Testis (tissue), 2 donors: ENCODE measurements at regions not wholly inside any gene's neighbourhood (a gene's known extent, or its start where the extent isn't known, plus 50 kb on each side); places are given as distances from the start of the nearest gene placed in this dataset.
"Not testable (repeated sequence)": the region's sequence is repeated elsewhere in the genome, so short reads cannot be mapped to it uniquely, and the experiment has no call there.

Experiments used
- DNase-seq: peaks from one replicate; pipeline ENCODE4 v3.0.0-alpha.2; 2019
- H3K27ac ChIP-seq, 2 donors: fragments of 200-600 bp; sonication (generic); one replicate each; pipeline ENCODE4 v1.5.1; 2019
- H3K27me3 ChIP-seq: fragments of 200-600 bp; sonication (generic); one replicate; pipeline ENCODE4 v1.5.1; 2019
- H3K36me3 ChIP-seq: fragments of 200-600 bp; sonication (generic); one replicate; pipeline ENCODE4 v1.5.1; 2017; ENCODE audit warnings: low read depth; ENCODE audit errors: missing control alignments
- H3K4me1 ChIP-seq: fragments of 200-600 bp; sonication (generic); one replicate; pipeline ENCODE4 v1.5.1; 2019
- H3K4me3 ChIP-seq, 2 donors: fragments of 200-600 bp; sonication (generic); one replicate each; pipeline ENCODE4 v1.5.1; 2017 to 2019
- H3K9me3 ChIP-seq: fragments of 200-600 bp; sonication (generic); one replicate; pipeline ENCODE4 v1.5.1; 2017
- CTCF ChIP-seq, 3 experiments: fragments of 450-650 bp in 2 of 3; fragments of 200-600 bp in 1 of 3; sonication (generic) in 1 of 3; IDR thresholded peaks; one replicate each; pipeline ENCODE4 v1.5.1; 2016 to 2019; ENCODE audit warnings: antibody characterized with exemption in 3 of 3, mild to moderate bottlenecking in 2 of 3, moderate library complexity in 1 of 3
- POLR2A ChIP-seq: fragments of 450-650 bp; IDR thresholded peaks from one replicate; pipeline ENCODE4 v1.6.1; 2017; ENCODE audit warnings: antibody characterized with exemption, mild to moderate bottlenecking, moderate library complexity
- WGBS, 2 donors: methylation state at CpG; one replicate each; pipeline ENCODE4 v1.1.5; 2018; 5-methylcytosine and 5-hydroxymethylcytosine counted together
- intact Hi-C: fragments of 100-400 bp; cut with DNase I; formaldehyde crosslinking; loops from one replicate; pipeline ENCODE4 v1.15.1; 2023; ENCODE audit warnings: low total_unique reads

GRCh38 chr7:145831616-145832206 lies 284.9 kb upstream of the CNTNAP2 start:
- Histone ChIP-seq H3K36me3 (no peaks in the 10 kb centered on the region), H3K4me1 (no peaks in the 10 kb centered on the region), H3K9me3 (no peaks in the 10 kb centered on the region), H3K4me3 (no peak overlapping the region), H3K27ac (no peak overlapping the region), H3K27me3 (no peaks in the 10 kb centered on the region)
- 79 to 83% methylated on average over 4 of the region's 4 CpGs for WGBS, 2 donors
- intact Hi-C loops, result no loop called here
- no peak for TF ChIP-seq CTCF (IDR thresholded peaks at IDR 0.05)
- no peak for TF ChIP-seq POLR2A
- DNase-seq, result no peak

- no peak for DNase-seq
- no peaks in the 10 kb centered on the region for H3K9me3 ChIP-seq
- 88 to 93% methylated on average over 8 of the region's 8 CpGs for WGBS, 2 donors
- no peak for TF ChIP-seq POLR2A
- no peak for TF ChIP-seq CTCF (IDR thresholded peaks at IDR 0.05)
- no peaks in the 10 kb centered on the region for H3K4me1 ChIP-seq
- H3K36me3 ChIP-seq, result no peaks in the 10 kb centered on the region
- no peak overlapping the region for H3K27ac ChIP-seq
- H3K4me3 ChIP-seq, result no peak overlapping the region
- intact Hi-C loops, result no loop called here
- no peaks in the 10 kb centered on the region for H3K27me3 ChIP-seq
Measured at GRCh38 chr7:145817687-145818086, 298.9 kb upstream of the CNTNAP2 start.

GRCh38 chr7:145812218-145812617 lies 304.4 kb upstream of the CNTNAP2 start:
- TF ChIP-seq POLR2A (no peak), CTCF (IDR thresholded peaks at IDR 0.05) (no peak)
- intact Hi-C loops, result no loop called here
- H3K27me3 ChIP-seq, result no peaks in the 10 kb centered on the region
- H3K4me1 ChIP-seq, result no peaks in the 10 kb centered on the region
- H3K27ac ChIP-seq, result no peak overlapping the region
- H3K4me3 ChIP-seq, result no peak overlapping the region
- no peaks in the 10 kb centered on the region for H3K9me3 ChIP-seq
- no peak for DNase-seq
- no peaks in the 10 kb centered on the region for H3K36me3 ChIP-seq

- DNase-seq, H3K9me3 ChIP-seq, H3K4me1 ChIP-seq, intact Hi-C loops, H3K4me3 ChIP-seq, H3K27me3 ChIP-seq, H3K36me3 ChIP-seq, H3K27ac ChIP-seq: not testable (repeated sequence)
- 57 to 59% methylated on average over 3 of the region's 3 CpGs for WGBS, 2 donors
Measured at GRCh38 chr7:145805496-145805895, 311.1 kb upstream of the CNTNAP2 start.

- no peak for TF ChIP-seq POLR2A
- Histone ChIP-seq H3K27ac (no peak overlapping the region), H3K4me1 (no peaks in the 10 kb centered on the region), H3K36me3 (no peaks in the 10 kb centered on the region), H3K9me3 (no peaks in the 10 kb centered on the region), H3K4me3 (no peak overlapping the region), H3K27me3 (no peaks in the 10 kb centered on the region)
- DNase-seq, result no peak
- intact Hi-C loops, result no loop called here
- WGBS, 2 donors, result 65 to 68% methylated on average over 2 of the region's 2 CpGs
Measured at GRCh38 chr7:145797507-145797906, 319.1 kb upstream of the CNTNAP2 start.

- intact Hi-C loops, result no loop called here
Measured at GRCh38 chr7:145795132-145795531, 321.5 kb upstream of the CNTNAP2 start.

More at GRCh38 chr7:145795132-145795531, 321.5 kb upstream of the CNTNAP2 start:
- H3K27me3 ChIP-seq, result no peaks in the 10 kb centered on the region
- H3K27ac ChIP-seq, result no peak overlapping the region
- H3K4me1 ChIP-seq, result no peaks in the 10 kb centered on the region
- no peaks in the 10 kb centered on the region for H3K36me3 ChIP-seq
- no peaks in the 10 kb centered on the region for H3K9me3 ChIP-seq
- TF ChIP-seq CTCF (IDR thresholded peaks at IDR 0.05), result no peak
- no peak for TF ChIP-seq POLR2A
- no peak overlapping the region for H3K4me3 ChIP-seq
- no peak for DNase-seq
